HCT116 (cell line): ENCODE measurements at regions not wholly inside any gene's neighbourhood (a gene's known extent, or its start where the extent isn't known, plus 50 kb on each side); places are given as distances from the start of the nearest gene placed in this dataset.

Experiments
- ATAC-seq: fragments of 200-7000 bp; cut with Tn5 transposase; 2 replicates; pipeline ENCODE4 v1.9.1; 2020; ENCODE audit warnings: mild to moderate bottlenecking, moderate library complexity
- BruUV-seq: library from RNA; stranded (reverse); fragments of 400-500 nt; replicated peaks from 2 replicates; lab custom pipeline; 2021; lab: Mats Ljungman, UMichigan
- CTCF ChIA-PET: fragments of 300-600 bp; sonication (Branson Sonifier 250); formaldehyde crosslinking; loops from one replicate; lab custom pipeline; 2021; ENCODE audit warnings: antibody characterized with exemption; lab: Charles Lee
- POLR2A ChIA-PET: fragments of 300-600, 350-600 bp; sonication (Branson Sonifier 250); formaldehyde crosslinking; loops from one replicate; lab custom pipeline; 2021; ENCODE audit warnings: antibody characterized with exemption; lab: Charles Lee
- RAD21 ChIA-PET, 2 experiments: fragments of 300-600 bp; sonication (Branson Sonifier 250); formaldehyde crosslinking; loops; one replicate each; lab custom pipeline; 2023; ENCODE audit warnings: low total read pairs in 2 of 2; ENCODE audit not compliant: uncharacterized antibody in 2 of 2, unreplicated experiment in 2 of 2, low non-redundant PET in 1 of 2; lab: Charles Lee
- DNase-seq: peaks from one replicate; pipeline ENCODE4 v3.0.0-alpha.2; 2010; ENCODE audit warnings: low read depth, low spot score
- H2AFZ ChIP-seq: fragments of 200-600 bp; shearing (Covaris generic), sonication (generic); 2 replicates; pipeline ENCODE4 v1.6.1; 2017; ENCODE audit warnings: low read depth, mixed run types, mixed read lengths, antibody characterized with exemption, low read length; ENCODE audit not compliant: poor library complexity, severe bottlenecking
- H3K27ac ChIP-seq: 2 replicates; pipeline ENCODE4 v1.5.1; 2012; ENCODE audit warnings: low read depth, low read length
- H3K27me3 ChIP-seq: fragments of 200-600 bp; sonication (generic); 2 replicates; pipeline ENCODE4 v1.6.1; 2016; ENCODE audit warnings: mixed run types, low read length, mixed read lengths; ENCODE audit not compliant: insufficient read depth
- H3K36me3 ChIP-seq, 2 experiments: fragments of 200-500 bp in 1 of 2; fragments of 200-600 bp in 1 of 2; sonication (Bioruptor generic) in 1 of 2; sonication (generic) in 1 of 2; 2 replicates each; pipeline versions ENCODE4 v1.5.1 to v1.6.1; 2014 to 2016; ENCODE audit warnings: low read length in 2 of 2, inconsistent platforms in 1 of 2, mixed read lengths in 1 of 2, mixed run types in 1 of 2; ENCODE audit not compliant: insufficient read depth in 2 of 2, control insufficient read depth in 1 of 2
- H3K4me1 ChIP-seq, 2 experiments: fragments of 200-600 bp in 1 of 2; sonication (generic) in 1 of 2; 2 replicates each; pipeline versions ENCODE4 v1.5.1 to v1.6.1; 2012 to 2017; ENCODE audit warnings: low read length in 2 of 2, inconsistent platforms in 1 of 2, mild to moderate bottlenecking in 1 of 2, mixed read lengths in 1 of 2, mixed run types in 1 of 2, moderate library complexity in 1 of 2; ENCODE audit not compliant: insufficient read depth in 2 of 2, control insufficient read depth in 1 of 2
- H3K4me2 ChIP-seq: fragments of 200-600 bp; sonication (generic); 2 replicates; pipeline ENCODE4 v1.6.1; 2017; ENCODE audit warnings: mixed run types, low read length, mixed read lengths
- H3K4me3 ChIP-seq, 2 experiments: fragments of 200-600 bp in 1 of 2; sonication (generic) in 1 of 2; replicated peaks in 1 of 2; 2 replicates each; pipeline ENCODE4 v1.5.1; 2011 to 2016; ENCODE audit warnings: low read length in 2 of 2, control low read depth in 1 of 2, low read depth in 1 of 2, mild to moderate bottlenecking in 1 of 2, mixed read lengths in 1 of 2, mixed run types in 1 of 2
- H3K79me2 ChIP-seq: fragments of 200-600 bp; sonication (generic); 2 replicates; pipeline ENCODE4 v1.6.1; 2017; ENCODE audit warnings: mild to moderate bottlenecking, mixed run types, low read length, moderate library complexity, mixed read lengths; ENCODE audit not compliant: insufficient read depth
- H3K9ac ChIP-seq: fragments of 200-600 bp; sonication (generic); 2 replicates; pipeline ENCODE4 v1.6.1; 2016; ENCODE audit warnings: low read length, mixed read lengths
- H3K9me2 ChIP-seq: fragments of 200-600 bp; sonication (generic), shearing (Covaris generic); 2 replicates; pipeline ENCODE4 v1.6.1; 2017; ENCODE audit warnings: mixed run types, mild to moderate bottlenecking, moderate library complexity; ENCODE audit not compliant: insufficient read depth
- H3K9me3 ChIP-seq, 2 experiments: fragments of 200-500 bp in 1 of 2; fragments of 200-600 bp in 1 of 2; sonication (Bioruptor generic) in 1 of 2; sonication (generic) in 1 of 2; 2 replicates each; pipeline ENCODE4 v1.6.1; 2014 to 2017; ENCODE audit warnings: low read length in 2 of 2, mixed read lengths in 2 of 2, inconsistent platforms in 1 of 2, low read depth in 1 of 2, mild to moderate bottlenecking in 1 of 2, mixed run types in 1 of 2, moderate library complexity in 1 of 2; ENCODE audit not compliant: control insufficient read depth in 1 of 2, insufficient read depth in 1 of 2
- H4K20me1 ChIP-seq: fragments of 200-600 bp; sonication (generic), shearing (Covaris generic); 2 replicates; pipeline ENCODE4 v1.6.1; 2017; ENCODE audit warnings: mixed run types, mild to moderate bottlenecking, moderate library complexity; ENCODE audit not compliant: insufficient read depth
- CEBPB ChIP-seq: IDR thresholded peaks from 2 replicates; pipeline ENCODE4 v1.6.1; 2012; ENCODE audit warnings: low read depth
- CTCF ChIP-seq, 3 experiments: fragments of 200-600 bp in 1 of 3; sonication (generic) in 1 of 3; IDR thresholded peaks in 2 of 3; conservative IDR thresholded peaks in 1 of 3; 2 replicates each; pipeline ENCODE4 v1.5.1; 2012 to 2017; ENCODE audit warnings: low read depth in 2 of 3, low read length in 2 of 3, antibody characterized with exemption in 1 of 3, borderline replicate concordance in 1 of 3, control low read depth in 1 of 3, mild to moderate bottlenecking in 1 of 3, mixed read lengths in 1 of 3, mixed run types in 1 of 3, moderate library complexity in 1 of 3; ENCODE audit not compliant: insufficient read depth in 1 of 3
- EGR1 ChIP-seq: IDR thresholded peaks from 2 replicates; pipeline ENCODE4 v1.6.1; 2012; ENCODE audit warnings: low read depth
- ELF1 ChIP-seq: IDR thresholded peaks from 2 replicates; pipeline ENCODE4 v1.6.1; 2012; ENCODE audit warnings: low read depth, borderline replicate concordance
- FOSL1 ChIP-seq: IDR thresholded peaks from 2 replicates; pipeline ENCODE4 v1.6.1; 2012; ENCODE audit warnings: low read depth
- MAX ChIP-seq: IDR thresholded peaks from 2 replicates; pipeline ENCODE4 v1.6.1; 2012
- POLR2A ChIP-seq: IDR thresholded peaks from 2 replicates; pipeline ENCODE4 v1.7.0; 2011; ENCODE audit warnings: borderline replicate concordance; ENCODE audit not compliant: insufficient read depth, insufficient read length; ENCODE audit errors: extremely low read depth
- POLR2AphosphoS5 ChIP-seq: IDR thresholded peaks from 2 replicates; pipeline ENCODE4 v1.6.1; 2011; ENCODE audit warnings: mild to moderate bottlenecking, low read depth, low read length, moderate library complexity
- RAD21 ChIP-seq: IDR thresholded peaks from 2 replicates; pipeline ENCODE4 v1.6.1; 2012; ENCODE audit warnings: low read depth, mild to moderate bottlenecking
- REST ChIP-seq: IDR thresholded peaks from 2 replicates; pipeline ENCODE4 v1.6.1; 2012; ENCODE audit warnings: low read depth
- SP1 ChIP-seq: IDR thresholded peaks from 2 replicates; pipeline ENCODE4 v1.6.1; 2012; ENCODE audit warnings: low read depth
- SRF ChIP-seq: IDR thresholded peaks from 2 replicates; pipeline ENCODE4 v1.6.1; 2012; ENCODE audit warnings: low read depth
- TCF7L2 ChIP-seq: IDR thresholded peaks from 2 replicates; pipeline ENCODE4 v1.7.0; 2011; ENCODE audit warnings: borderline replicate concordance, inconsistent platforms; ENCODE audit not compliant: insufficient read depth, insufficient read length; ENCODE audit errors: extremely low read depth
- YY1 ChIP-seq: IDR thresholded peaks from 2 replicates; pipeline ENCODE4 v1.6.1; 2011; ENCODE audit warnings: low read length, low read depth, moderate library complexity, mild to moderate bottlenecking; ENCODE audit not compliant: insufficient replicate concordance; ENCODE audit errors: extremely low read depth
- ZBTB33 ChIP-seq: IDR thresholded peaks from 2 replicates; pipeline ENCODE4 v1.6.1; 2011; ENCODE audit warnings: mild to moderate bottlenecking, low read length, moderate library complexity; ENCODE audit not compliant: insufficient replicate concordance; ENCODE audit errors: extremely low read depth
- ZNF274 ChIP-seq: fragments of 200-500 bp; sonication (Bioruptor generic); IDR thresholded peaks from 2 replicates; pipeline ENCODE4 v1.6.1; 2014; ENCODE audit warnings: mild to moderate bottlenecking, low read depth, low read length, inconsistent platforms
- intact Hi-C: fragments of 100-400 bp; cut with micrococcal nuclease; formaldehyde crosslinking; loops from 2 replicates; pipeline ENCODE4 v1.10.0; 2022

GRCh38 chr12:73815072-73815645, 722.5 kb upstream of the ATXN7L3B start:
- intact Hi-C loops: no loop called here
- DNase-seq: no peak
- no peak overlapping the region for H3K4me2 ChIP-seq
- no peak overlapping the region for H3K27ac ChIP-seq
- no peak overlapping the region for H3K9ac ChIP-seq
- ChIA-PET POLR2A (no interaction called here), RAD21 (no interaction called here), CTCF (no interaction called here)
- no peaks in the 10 kb centered on the region for H3K4me1 ChIP-seq
- no peaks in the 10 kb centered on the region for H4K20me1 ChIP-seq
- no peaks in the 10 kb centered on the region for H3K9me2 ChIP-seq
- H3K27me3 ChIP-seq: no peaks in the 10 kb centered on the region
- H3K36me3 ChIP-seq: no peaks in the 10 kb centered on the region
- no peak for ATAC-seq
- TF ChIP-seq SP1 (no peak), TCF7L2 (no peak), EGR1 (no peak), YY1 (no peak), SRF (no peak), ZBTB33 (no peak), REST (no peak), RAD21 (no peak), FOSL1 (no peak), POLR2AphosphoS5 (no peak), POLR2A (no peak), ZNF274 (no peak), ELF1 (no peak), CTCF (IDR thresholded peaks at IDR 0.05 in 2 of 3, conservative IDR thresholded peaks at IDR 0.05 in 1 of 3; ENCODE audit: borderline replicate concordance in 1 of 3, insufficient read depth in 1 of 3, low read depth in 2 of 3, low read length in 2 of 3) (no peak), CEBPB (no peak), MAX (no peak)
- H3K9me3 ChIP-seq: no peaks in the 10 kb centered on the region
- BruUV-seq: no TSS peak
- H3K79me2 ChIP-seq: no peaks in the 10 kb centered on the region
- H3K4me3 ChIP-seq: no peak overlapping the region
- no peak overlapping the region for H2AFZ ChIP-seq
